ENCODE measurements at regions not wholly inside any gene's neighbourhood (a gene's known extent, or its start where the extent isn't known, plus 50 kb on each side); places are given as distances from the start of the nearest gene placed in this dataset.
"Not testable (repeated sequence)": the region's sequence is repeated elsewhere in the genome, so short reads cannot be mapped to it uniquely, and the experiment has no call there.

- H3K4me3 ChIP-seq (ENCODE audit: low read depth in 1 of 2, low read length in 1 of 2) = no peak overlapping the region
- no peak overlapping the region for H3K27ac ChIP-seq
- H3K27me3 ChIP-seq = no peaks in the 10 kb centered on the region
- no peak for TF ChIP-seq CTCF (IDR thresholded peaks at IDR 0.05)
- H3K4me1 ChIP-seq (ENCODE audit: control insufficient read depth in 1 of 2, insufficient read depth in 1 of 2, low read depth in 1 of 2, low read length in 1 of 2) = no peaks in the 10 kb centered on the region
- H3K36me3 ChIP-seq = no peaks in the 10 kb centered on the region
- no peaks in the 10 kb centered on the region for H3K9me3 ChIP-seq
Observed at GRCh38 chr10:60479305-60480020, 89.8 kb upstream of the ANK3 start.

- H3K4me1 ChIP-seq (ENCODE audit: control insufficient read depth in 1 of 2, insufficient read depth in 1 of 2, low read depth in 1 of 2, low read length in 1 of 2) = no peaks in the 10 kb centered on the region
- TF ChIP-seq CTCF (IDR thresholded peaks at IDR 0.05) = no peak
- H3K27ac ChIP-seq = no peak overlapping the region
- H3K4me3 ChIP-seq (ENCODE audit: low read depth in 1 of 2, low read length in 1 of 2) = no peak overlapping the region
- H3K27me3 ChIP-seq = no peaks in the 10 kb centered on the region
- H3K9me3 ChIP-seq = no peaks in the 10 kb centered on the region
- no peaks in the 10 kb centered on the region for H3K36me3 ChIP-seq
Observed at GRCh38 chr10:60476451-60476850, 86.8 kb upstream of the ANK3 start.

- Histone ChIP-seq H3K27ac (no peak overlapping the region), H3K9me3 (no peaks in the 10 kb centered on the region), H3K4me1 (ENCODE audit: control insufficient read depth in 1 of 2, insufficient read depth in 1 of 2, low read depth in 1 of 2, low read length in 1 of 2) (no peaks in the 10 kb centered on the region), H3K36me3 (no peaks in the 10 kb centered on the region), H3K27me3 (no peaks in the 10 kb centered on the region), H3K4me3 (ENCODE audit: low read depth in 1 of 2, low read length in 1 of 2) (no peak overlapping the region)
- TF ChIP-seq CTCF (IDR thresholded peaks at IDR 0.05) = no peak
Observed at GRCh38 chr10:60473557-60473956, 83.9 kb upstream of the ANK3 start.

GRCh38 chr10:60470091-60470490 is 80.4 kb upstream of the ANK3 start:
- no peaks in the 10 kb centered on the region for H3K27me3 ChIP-seq
- H3K9me3 ChIP-seq = no peaks in the 10 kb centered on the region
- H3K36me3 ChIP-seq = no peaks in the 10 kb centered on the region
- no peak overlapping the region for H3K4me3 ChIP-seq (ENCODE audit: low read depth in 1 of 2, low read length in 1 of 2)
- TF ChIP-seq CTCF (IDR thresholded peaks at IDR 0.05) = no peak
- H3K27ac ChIP-seq = no peak overlapping the region
- H3K4me1 ChIP-seq (ENCODE audit: control insufficient read depth in 1 of 2, insufficient read depth in 1 of 2, low read depth in 1 of 2, low read length in 1 of 2) = no peaks in the 10 kb centered on the region

- not testable (repeated sequence) for H3K27ac ChIP-seq; H3K36me3 ChIP-seq; H3K27me3 ChIP-seq; H3K4me1 ChIP-seq (ENCODE audit: control insufficient read depth in 1 of 2, insufficient read depth in 1 of 2, low read depth in 1 of 2, low read length in 1 of 2); H3K4me3 ChIP-seq (ENCODE audit: low read depth in 1 of 2, low read length in 1 of 2); H3K9me3 ChIP-seq
Observed at GRCh38 chr10:60469147-60469546, 79.5 kb upstream of the ANK3 start.

GRCh38 chr10:60467202-60467546 is 77.5 kb upstream of the ANK3 start:
- no peaks in the 10 kb centered on the region for H3K27me3 ChIP-seq
- H3K27ac ChIP-seq = no peak overlapping the region
- H3K4me3 ChIP-seq (ENCODE audit: low read depth in 1 of 2, low read length in 1 of 2) = no peak overlapping the region
- H3K9me3 ChIP-seq = no peaks in the 10 kb centered on the region
- TF ChIP-seq CTCF (IDR thresholded peaks at IDR 0.05) = no peak
- H3K4me1 ChIP-seq (ENCODE audit: control insufficient read depth in 1 of 2, insufficient read depth in 1 of 2, low read depth in 1 of 2, low read length in 1 of 2) = no peaks in the 10 kb centered on the region
- no peaks in the 10 kb centered on the region for H3K36me3 ChIP-seq
